ENCODE measurements at regions not wholly inside any gene's neighbourhood (a gene's known extent, or its start where the extent isn't known, plus 50 kb on each side); places are given as distances from the start of the nearest gene placed in this dataset.
"Not testable (repeated sequence)": the region's sequence is repeated elsewhere in the genome, so short reads cannot be mapped to it uniquely, and the experiment has no call there.

DNA sequence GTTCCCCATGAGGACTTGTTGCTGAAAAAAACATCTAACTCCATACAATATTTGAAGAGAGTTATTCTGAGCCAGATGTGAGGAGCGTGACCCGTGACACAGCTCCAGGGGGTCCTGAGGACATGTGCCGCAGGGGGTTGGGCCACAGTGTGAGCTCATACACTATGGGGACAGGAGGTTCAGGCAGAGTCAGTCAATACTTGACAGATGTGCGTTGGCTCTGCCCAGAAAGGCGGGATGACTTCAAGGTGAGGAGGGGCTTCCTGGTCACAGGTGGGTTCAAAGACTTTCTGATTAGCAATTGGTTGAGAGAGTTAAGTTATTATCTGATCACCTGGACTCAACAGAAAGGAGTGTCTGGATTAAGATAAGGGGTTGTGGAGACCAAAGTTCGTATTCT lies 147.1 kb upstream of the ZNF469 start:
- H3K4me3 Mint-ChIP-seq, H3K4me1 Mint-ChIP-seq, H3K27ac Mint-ChIP-seq: not testable (repeated sequence)

GRCh38 chr16:88236229-88236628 lies 146.5 kb upstream of the ZNF469 start:
- H3K27ac Mint-ChIP-seq, H3K9me3 Mint-ChIP-seq, H3K4me1 Mint-ChIP-seq, H3K4me3 Mint-ChIP-seq, H3K36me3 Mint-ChIP-seq, H3K27me3 Mint-ChIP-seq: not testable (repeated sequence)

More for the DNA sequence above, 147.1 kb upstream of the ZNF469 start:
- not testable (repeated sequence) for H3K9me3 Mint-ChIP-seq, H3K27me3 Mint-ChIP-seq, H3K36me3 Mint-ChIP-seq

- H3K27me3 Mint-ChIP-seq, H3K4me1 Mint-ChIP-seq, H3K27ac Mint-ChIP-seq, H3K36me3 Mint-ChIP-seq, H3K4me3 Mint-ChIP-seq, H3K9me3 Mint-ChIP-seq: not testable (repeated sequence)
These were observed 145.4 kb upstream of the ZNF469 start for GRCh38 chr16:88237314-88237713.

GRCh38 chr16:88237761-88238415 lies 144.9 kb upstream of the ZNF469 start:
- H3K9me3 Mint-ChIP-seq, H3K4me1 Mint-ChIP-seq, H3K27me3 Mint-ChIP-seq, H3K36me3 Mint-ChIP-seq, H3K4me3 Mint-ChIP-seq, H3K27ac Mint-ChIP-seq: not testable (repeated sequence)

DNA sequence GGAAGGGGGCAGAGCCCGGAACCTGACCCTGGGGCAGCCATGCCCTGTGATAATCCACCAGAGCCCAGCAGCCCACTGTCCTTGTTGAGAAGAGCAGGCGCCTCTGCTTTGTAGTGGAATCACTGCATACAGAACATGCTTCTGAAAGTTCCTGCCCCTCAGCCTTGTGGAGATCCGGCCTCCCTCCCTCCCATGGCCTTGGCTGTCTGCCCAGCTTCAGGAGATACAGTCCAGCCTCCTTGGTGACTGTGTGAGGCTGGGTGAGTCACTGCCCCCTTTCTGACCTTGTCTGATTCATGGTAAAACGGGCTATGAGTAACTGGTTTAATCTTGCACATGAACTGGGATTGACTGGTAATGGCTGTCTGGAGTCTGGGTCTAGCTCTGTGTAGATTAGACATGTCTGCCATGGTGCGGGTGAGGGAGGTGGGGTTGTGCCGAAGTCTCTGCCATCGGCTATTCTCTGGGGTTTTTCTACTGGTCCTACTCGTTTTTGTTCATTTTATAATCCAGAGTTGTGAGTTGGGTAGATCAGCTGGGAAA lies 144.0 kb upstream of the ZNF469 start:
- H3K27ac Mint-ChIP-seq, H3K4me1 Mint-ChIP-seq, H3K27me3 Mint-ChIP-seq, H3K4me3 Mint-ChIP-seq, H3K36me3 Mint-ChIP-seq, H3K9me3 Mint-ChIP-seq: not testable (repeated sequence)

DNA sequence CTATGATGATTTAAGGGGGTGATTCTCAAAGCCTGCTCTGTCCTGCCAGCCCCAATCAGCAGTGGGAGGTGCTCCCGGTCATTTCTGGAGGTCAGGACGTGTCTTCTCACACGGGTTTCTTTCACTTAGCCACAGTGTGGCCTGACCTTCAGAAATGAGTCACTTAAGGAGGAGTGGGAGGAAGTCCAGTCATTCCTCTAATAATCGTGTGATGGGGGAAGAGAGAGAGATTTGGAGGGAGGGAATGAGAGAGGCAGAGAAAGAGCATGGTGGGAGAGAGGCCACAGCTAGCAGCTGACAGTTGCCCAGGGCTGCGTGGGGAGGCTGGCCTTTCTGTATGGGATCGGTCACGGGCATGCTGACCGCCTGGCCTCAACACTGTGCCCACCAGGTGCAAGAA lies 142.6 kb upstream of the ZNF469 start:
- not testable (repeated sequence) for H3K4me3 Mint-ChIP-seq, H3K4me1 Mint-ChIP-seq, H3K36me3 Mint-ChIP-seq, H3K9me3 Mint-ChIP-seq, H3K27me3 Mint-ChIP-seq, H3K27ac Mint-ChIP-seq

DNA sequence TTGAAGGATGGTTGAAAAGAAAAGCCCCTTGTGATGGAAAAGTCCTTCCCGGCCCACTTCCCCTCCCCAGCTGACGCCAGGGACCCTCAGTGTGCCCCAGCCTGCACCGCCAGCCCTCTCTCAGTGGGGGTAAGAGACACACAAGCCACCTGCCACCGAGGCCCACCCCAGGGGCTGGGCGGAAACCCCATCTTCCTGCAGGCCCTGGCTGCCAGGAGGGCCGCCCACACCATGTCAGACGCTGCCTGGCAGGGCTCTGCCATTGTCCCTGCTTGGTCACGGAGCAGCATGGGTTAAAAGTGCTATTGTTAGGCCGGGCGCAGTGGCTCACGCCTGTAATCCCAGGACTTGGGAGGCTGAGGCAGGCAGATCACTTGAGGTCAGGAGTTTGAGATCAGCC lies 142.0 kb upstream of the ZNF469 start:
- not testable (repeated sequence) for H3K4me3 Mint-ChIP-seq, H3K9me3 Mint-ChIP-seq, H3K4me1 Mint-ChIP-seq, H3K36me3 Mint-ChIP-seq, H3K27me3 Mint-ChIP-seq, H3K27ac Mint-ChIP-seq

DNA sequence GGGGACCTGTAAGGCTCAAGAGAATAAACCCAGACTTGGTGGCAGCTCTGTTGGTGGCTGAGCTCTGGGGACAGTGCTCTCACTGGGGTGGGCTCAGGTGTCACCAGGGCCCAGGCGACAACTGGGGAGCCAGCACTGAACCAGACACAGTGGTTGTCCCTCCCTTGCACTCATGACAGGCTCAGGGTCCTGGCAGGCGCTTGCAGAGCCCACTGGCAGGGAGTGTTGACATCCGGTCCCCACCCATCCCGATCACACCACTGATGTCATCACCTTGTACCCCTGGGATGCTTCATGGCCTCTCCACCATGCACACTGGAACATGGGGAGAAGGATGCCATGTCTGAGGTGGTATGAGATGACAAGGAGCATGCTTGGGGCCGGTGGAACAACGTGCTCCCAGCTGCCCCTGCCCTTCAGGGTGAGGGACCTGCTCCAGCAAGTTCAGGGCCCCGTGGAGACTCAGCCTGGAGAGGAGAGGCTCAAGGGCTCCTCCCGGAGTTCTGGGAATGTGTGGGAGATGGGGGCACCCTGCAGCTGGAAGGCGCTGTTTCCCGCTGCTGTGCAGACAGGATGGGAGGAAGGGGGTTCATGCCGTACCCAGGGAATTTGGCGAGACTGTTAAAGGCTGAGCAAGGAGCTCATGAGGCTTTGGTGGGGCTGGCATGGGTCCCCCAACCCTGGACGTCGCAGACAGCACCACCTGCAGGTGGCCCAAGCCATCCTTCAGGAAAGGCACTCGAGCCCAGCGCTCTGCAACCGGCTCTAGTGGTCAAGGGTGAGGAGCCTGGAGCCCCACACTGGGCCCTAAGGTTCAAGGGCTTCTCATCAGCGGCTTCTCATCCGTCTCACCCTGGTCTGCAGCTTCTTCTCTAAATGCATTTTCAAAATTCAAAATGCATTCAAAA lies 141.1 kb upstream of the ZNF469 start:
- not testable (repeated sequence) for H3K4me3 Mint-ChIP-seq, H3K27ac Mint-ChIP-seq, H3K9me3 Mint-ChIP-seq, H3K4me1 Mint-ChIP-seq, H3K27me3 Mint-ChIP-seq, H3K36me3 Mint-ChIP-seq

DNA sequence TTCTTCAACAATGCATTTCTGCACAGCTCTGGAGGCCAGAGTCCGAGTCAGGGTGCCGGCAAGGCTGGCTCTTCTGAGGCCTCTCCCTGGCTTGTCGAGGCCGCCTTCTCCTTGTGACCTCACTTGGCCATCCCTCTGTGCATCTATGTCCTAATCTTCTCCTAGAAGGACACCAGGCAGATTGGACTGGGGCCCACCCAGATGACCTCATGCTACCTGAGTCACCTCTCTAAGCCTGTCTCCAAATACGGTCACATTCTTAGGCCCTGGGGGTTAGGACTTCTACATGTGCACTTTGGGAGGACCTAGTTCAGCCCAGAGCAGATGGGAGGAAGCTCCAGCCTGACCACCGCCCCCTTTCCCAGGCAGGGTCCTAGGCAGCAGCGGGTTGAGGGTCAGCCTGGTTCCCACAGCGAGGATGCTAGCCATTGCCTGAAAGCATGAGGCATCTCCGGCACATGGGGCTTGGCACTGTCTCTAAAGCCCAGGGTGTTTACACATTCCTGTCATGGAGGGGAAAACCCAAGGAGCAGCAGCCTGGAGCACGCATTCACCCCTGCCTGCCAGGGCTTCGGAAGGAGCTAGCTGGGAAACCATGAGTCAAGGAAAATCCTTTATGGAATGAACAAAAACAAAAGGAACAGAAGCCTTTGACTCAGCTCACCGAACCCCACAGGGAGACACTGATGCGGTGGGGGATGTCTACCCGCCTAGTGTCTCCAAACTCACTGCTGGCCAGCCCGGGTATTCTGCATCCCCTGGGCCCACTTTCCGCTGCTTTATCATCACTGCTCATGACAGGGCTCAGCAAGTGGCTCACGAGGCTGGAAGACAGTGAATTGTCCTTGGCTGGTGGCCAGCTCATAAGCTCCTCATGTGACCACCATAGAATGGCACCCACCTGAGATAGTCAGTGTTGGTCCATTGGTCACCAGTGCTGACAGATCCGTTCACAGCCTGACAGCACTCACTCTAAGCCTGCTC lies 140.2 kb upstream of the ZNF469 start:
- H3K9me3 Mint-ChIP-seq, H3K27me3 Mint-ChIP-seq, H3K4me3 Mint-ChIP-seq, H3K4me1 Mint-ChIP-seq, H3K27ac Mint-ChIP-seq, H3K36me3 Mint-ChIP-seq: not testable (repeated sequence)

DNA sequence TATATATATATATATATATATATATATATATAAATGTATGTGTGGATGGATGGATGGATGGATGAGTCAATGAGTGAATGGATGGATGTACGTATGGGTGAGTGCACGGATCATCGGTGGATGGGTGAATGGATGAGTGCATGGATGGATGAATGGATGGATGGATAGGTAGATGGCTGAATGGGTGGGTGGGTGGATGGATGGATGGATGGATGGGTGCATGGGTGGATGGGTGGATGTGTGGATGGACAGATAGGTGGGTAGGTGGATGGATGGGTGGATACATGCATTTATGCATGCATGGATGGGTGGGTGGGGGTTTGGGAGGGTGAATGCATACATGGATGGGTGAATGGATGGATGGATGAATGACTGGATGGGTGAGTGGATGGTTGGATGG lies 138.8 kb upstream of the ZNF469 start:
- H3K4me3 Mint-ChIP-seq, H3K27me3 Mint-ChIP-seq, H3K9me3 Mint-ChIP-seq, H3K36me3 Mint-ChIP-seq, H3K27ac Mint-ChIP-seq, H3K4me1 Mint-ChIP-seq: not testable (repeated sequence)

GRCh38 chr16:88245241-88246081 lies 137.3 kb upstream of the ZNF469 start:
- not testable (repeated sequence) for H3K9me3 Mint-ChIP-seq, H3K4me3 Mint-ChIP-seq, H3K27ac Mint-ChIP-seq, H3K27me3 Mint-ChIP-seq, H3K36me3 Mint-ChIP-seq, H3K4me1 Mint-ChIP-seq

GRCh38 chr16:88246955-88247582 lies 135.7 kb upstream of the ZNF469 start:
- not testable (repeated sequence) for H3K4me3 Mint-ChIP-seq, H3K4me1 Mint-ChIP-seq, H3K27ac Mint-ChIP-seq, H3K36me3 Mint-ChIP-seq, H3K9me3 Mint-ChIP-seq, H3K27me3 Mint-ChIP-seq

DNA sequence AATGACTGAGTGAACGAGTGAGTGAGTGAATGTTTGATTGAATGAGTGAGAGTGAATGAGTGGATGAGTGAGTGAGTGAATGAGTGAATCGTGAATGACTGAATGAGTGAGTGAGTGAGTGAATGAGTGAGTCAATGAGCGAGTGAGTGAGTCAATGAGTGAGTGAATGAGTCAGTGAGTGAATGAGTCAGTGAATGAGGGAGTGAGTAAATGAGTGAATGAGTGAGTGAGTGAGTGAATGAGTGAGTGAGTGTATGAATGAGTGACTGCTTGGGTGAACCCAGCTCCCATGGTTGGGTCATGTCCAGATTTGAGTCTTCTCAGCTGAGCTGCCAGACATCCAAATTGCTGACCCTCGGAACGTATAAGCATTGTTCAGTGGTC lies 135.2 kb upstream of the ZNF469 start:
- H3K9me3 Mint-ChIP-seq: not testable (repeated sequence)

GRCh38 chr16:88248761-88249160 lies 134.0 kb upstream of the ZNF469 start:
- not testable (repeated sequence) for H3K9me3 Mint-ChIP-seq, H3K36me3 Mint-ChIP-seq, H3K4me3 Mint-ChIP-seq, H3K4me1 Mint-ChIP-seq, H3K27me3 Mint-ChIP-seq, H3K27ac Mint-ChIP-seq

More for the DNA sequence above, 135.2 kb upstream of the ZNF469 start:
- not testable (repeated sequence) for H3K4me3 Mint-ChIP-seq, H3K4me1 Mint-ChIP-seq, H3K36me3 Mint-ChIP-seq, H3K27me3 Mint-ChIP-seq, H3K27ac Mint-ChIP-seq

- H3K4me3 Mint-ChIP-seq, H3K9me3 Mint-ChIP-seq, H3K27me3 Mint-ChIP-seq, H3K36me3 Mint-ChIP-seq, H3K27ac Mint-ChIP-seq, H3K4me1 Mint-ChIP-seq: not testable (repeated sequence)
These were observed 132.4 kb upstream of the ZNF469 start for GRCh38 chr16:88250381-88250780.
